GM18526 (cell line): ENCODE measurements at regions not wholly inside any gene's neighbourhood (a gene's known extent, or its start where the extent isn't known, plus 50 kb on each side); places are given as distances from the start of the nearest gene placed in this dataset.

ENCODE experiments used
- POLR2A ChIP-seq: IDR thresholded peaks from 3 replicates; pipeline ENCODE4 v1.6.1; 2011; ENCODE audit not compliant: insufficient read length; ENCODE audit errors: extremely low read depth

DNA sequence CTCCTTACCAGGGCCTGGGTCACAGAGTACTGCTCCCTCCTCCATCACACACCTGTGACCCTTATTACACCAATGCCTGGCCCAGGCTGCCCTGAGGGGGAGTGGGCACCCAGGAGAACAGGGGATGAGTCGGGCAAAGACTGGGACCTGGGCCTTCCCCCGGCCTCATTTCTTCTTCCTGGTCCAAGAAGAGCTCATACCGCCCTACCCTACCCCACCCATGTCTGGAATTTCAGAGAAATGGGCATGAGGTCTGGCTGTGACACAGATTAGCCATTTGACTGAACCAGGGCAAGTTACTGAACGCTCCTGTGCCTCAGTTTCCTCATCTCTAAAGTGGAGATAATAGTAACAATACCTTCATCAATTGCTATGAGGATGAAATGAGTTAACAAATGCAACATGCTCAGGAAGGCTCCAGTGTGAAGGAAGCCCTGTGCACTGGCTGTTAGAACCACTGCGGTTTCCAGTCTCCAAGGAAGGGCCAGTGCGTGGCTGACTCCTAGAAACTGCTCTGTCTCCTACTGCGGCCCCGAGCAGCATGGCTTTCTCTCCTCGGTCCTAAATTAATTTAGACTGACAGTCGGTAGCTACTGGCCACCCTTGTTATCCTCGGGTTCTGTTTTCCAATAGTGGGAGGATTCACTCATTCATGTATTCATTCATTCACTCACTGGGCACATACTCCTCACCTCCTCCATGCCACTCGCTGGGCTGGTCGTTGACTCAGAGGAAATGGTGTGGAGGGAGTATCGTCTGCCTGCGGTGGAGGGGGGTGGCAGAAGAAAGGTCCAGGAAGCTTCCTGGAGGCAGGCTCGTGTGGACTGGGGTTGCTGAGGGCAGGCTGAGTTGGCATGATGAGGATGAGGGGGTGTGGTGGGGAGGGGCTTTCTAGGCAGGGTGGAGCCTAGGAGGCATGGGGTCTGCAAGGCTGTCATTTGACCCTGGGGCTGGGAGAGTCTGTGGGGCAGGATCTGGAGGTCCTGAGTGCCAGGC is 175.6 kb downstream of the GLI2 start:
- no peak for TF ChIP-seq POLR2A

DNA sequence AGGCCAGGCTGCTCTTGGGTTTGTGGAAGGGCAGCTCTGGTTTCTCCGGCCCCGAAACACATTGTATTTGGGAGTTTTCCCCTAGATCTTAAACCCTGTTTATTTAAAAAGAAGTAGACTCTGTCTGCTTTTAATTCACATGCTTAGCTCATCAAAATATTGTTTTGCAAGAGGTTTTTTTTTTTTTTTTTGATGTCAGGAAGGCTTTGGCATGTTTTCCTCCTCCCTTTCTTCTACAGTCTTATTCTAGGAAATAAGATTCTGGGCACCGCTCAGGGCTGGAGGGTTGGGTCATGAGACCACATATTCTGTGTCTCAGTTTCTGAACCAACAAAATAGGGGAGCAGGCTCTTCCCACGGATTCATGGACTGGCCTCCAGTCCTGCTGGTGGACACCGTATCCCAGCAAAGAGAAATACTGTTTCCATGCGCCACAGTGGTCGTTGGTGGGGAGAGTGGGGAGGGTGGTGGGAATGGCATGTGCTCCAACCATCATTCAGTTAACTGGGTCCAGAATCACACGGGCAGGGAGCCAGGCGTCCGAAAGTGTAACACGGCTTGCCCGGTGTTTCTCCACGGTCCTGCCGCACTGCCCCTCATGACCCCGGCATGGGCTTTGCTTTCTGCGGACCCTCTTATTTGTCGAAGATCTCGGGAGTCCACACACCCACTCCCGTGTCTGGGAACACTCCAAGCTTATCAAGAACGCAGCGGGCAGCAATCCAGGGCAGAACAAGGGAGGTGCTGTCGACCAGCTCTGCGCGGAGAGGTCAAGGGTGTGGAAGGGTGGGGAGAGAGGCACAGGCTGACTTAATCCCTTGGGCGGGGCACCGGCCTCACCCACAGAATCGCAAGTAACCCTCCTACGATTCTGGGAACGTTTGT is 176.7 kb downstream of the GLI2 start:
- no peak for TF ChIP-seq POLR2A

DNA sequence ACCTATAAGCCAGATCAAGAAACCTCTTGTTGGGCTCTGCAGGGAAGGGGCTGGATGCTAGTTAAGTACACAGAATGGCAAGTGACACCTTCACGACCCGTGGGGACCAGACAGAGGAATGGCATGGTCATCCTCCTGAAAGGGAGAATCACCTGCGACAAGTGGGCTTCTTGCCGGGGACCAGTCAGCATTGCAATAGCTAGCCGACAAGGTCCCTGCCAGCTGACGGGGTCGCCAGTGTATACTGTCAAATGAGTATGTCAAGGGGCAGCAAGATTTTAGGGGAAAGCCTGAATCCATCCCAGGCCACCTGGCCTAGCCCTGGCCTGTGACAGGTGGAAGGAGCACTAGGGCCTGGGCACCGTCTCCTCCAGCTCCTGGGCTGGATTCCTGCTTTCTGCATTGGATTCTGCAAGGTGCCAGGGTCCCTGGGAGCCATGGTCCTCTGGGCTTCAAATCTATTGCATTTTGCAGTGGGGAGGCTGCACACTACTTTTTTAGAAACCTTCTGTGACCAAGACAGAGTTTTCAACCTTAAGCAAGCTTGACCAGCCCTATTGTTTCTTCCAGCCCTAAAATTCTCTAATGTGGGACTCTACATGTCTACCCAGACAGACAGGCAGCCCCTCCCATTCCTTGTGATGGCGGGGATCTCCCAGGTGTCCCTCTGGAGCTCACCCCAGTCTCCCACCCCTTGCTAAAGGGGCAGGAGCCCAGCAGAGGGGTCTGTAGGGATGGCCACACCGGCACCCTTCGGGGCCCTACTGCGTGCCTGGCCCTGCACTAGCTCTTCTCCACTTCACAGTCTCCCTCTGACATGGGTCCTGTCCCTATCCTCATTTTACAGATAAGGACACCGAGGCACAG is 178.5 kb downstream of the GLI2 start:
- TF ChIP-seq POLR2A: no peak

DNA sequence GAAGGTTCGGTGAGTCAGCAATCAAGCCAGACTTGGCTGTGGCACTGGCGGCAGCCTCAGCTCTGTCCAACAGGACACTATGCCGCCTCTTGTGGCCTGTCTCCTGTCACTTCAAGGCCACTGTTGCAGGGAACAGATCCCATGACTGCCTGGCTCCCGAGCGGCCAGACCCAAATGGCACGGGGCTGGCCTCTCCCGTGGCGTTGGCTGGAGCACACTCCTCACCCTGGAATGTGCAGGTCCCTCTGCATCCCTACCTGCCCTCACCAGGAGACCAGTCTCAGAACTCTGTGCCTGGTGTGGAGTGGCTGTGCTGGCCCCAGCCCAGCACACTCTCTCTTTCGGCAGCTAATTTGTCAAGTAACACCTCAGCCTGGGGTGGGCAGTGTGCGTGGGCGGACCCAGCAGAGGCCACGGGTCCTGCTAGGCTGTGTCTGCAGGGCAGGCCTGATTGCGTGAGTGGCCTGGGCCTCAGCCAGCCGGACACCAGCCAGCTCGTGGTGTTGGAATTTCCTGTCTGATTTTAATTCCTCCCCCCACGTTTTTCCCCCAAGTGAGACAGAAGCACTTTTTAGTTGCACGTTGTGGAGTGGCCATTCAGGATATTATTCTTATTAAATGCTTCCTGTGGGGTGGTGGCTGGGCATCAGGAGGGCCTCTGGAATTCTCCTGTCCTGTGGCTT is 179.3 kb downstream of the GLI2 start:
- no peak for TF ChIP-seq POLR2A

DNA sequence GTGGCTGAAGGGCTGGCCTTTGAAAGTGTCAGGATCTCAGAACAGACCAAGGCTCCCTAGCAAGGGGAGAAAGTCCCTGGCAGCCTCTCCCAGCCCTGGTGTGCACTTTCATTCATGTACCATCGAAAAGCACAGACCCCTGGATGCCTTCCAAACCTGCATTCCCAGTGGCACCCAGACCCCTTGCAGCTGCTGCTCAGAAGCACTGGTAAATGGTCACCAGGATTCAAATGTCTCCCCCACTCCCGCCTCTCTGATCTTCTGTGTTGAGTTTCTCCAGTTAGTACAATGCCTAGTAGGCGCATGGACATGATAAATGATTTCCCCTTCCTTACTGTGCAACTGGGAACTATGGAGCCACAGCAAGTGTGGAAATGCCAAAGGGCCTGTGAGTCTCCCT is 180.0 kb downstream of the GLI2 start:
- no peak for TF ChIP-seq POLR2A

DNA sequence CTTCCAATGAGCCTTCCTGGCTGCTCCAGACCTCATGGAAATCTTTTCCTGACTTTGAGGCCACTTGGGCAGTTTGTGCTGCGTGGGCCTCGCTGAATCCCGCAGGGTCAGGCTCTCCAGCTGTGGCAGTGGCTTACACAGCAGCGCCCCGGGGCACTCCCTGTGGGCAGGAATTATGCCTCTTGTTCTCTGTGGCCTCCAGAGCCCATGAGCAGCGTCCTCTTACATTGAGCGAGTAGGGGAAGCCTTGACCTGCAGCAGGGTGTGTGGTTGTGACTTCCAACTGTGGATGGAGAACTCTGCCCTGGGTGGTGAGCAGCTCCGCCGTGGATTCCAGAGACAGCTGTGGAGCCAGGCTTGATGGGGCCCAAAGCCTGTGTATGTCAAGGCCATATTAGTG is 180.8 kb downstream of the GLI2 start:
- no peak for TF ChIP-seq POLR2A

DNA sequence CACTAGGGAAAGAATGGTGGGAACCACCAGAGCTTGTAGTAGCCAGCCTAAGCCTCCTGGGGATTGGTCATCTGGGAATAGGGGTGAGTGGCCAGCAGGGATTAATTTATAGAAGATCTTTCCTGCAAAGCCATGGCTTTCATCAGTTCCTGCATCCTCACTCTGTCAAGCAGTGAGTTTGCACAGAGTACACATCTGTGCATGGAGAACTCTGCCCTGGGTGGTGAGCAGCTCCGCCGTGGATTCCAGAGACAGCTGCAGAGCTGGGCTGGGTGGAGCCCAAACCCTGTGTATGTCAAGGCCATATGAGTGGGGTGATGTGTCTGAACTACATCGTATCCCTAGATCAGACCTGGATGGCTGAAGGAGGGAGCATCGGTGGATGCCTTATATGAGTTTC is 182.2 kb downstream of the GLI2 start:
- TF ChIP-seq POLR2A: no peak

DNA sequence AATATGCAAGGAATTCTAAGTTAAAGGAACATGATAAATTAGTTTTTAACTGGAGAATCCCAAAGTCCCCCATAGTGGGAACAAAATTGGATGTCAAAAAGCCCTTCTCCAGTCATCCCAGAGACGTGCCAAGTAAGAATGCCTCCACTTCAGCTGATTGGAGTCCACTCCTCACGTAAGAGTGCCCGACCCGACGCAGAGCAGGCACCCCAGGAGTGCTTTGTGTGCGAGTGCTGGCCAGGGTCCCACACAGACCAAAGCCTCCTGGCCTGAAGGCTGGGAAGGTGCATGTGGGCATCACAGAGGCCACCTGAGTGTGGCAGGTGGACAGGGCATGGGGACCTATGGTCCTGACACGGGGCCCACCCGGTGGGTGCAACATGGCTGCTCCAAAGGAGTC is 183.5 kb downstream of the GLI2 start:
- no peak for TF ChIP-seq POLR2A

DNA sequence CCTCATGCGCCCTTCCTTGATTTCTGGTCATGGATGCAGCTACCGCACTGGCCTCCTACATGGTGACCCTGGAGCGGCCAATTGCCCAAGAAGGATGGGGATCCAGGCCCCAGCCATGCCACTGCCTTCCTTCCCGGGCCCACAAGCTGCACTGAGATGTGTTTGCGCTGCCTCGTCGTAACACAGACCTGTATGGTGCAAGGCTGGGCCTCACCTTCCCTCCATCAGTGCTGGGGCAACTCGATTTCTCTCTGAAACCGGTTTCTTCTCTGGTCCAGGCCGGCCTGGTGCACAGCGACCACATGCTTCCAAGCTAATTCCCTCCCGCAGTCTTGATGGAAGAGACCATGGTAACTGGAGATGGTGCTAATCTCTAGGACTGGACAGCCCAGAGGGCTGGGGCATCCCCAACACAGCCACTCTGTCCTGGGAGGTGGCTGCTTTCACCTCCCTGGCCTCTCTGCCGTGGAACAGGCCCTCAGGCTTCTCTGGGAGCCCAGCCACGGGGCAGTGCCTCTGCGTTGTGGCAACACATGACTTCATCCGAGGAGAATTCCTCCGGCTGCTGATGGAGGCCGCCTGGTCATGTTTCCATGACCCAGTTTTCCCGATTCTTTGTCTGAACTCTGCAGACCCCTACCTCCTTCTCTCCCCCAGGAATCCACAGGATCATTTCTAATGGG is 184.2 kb downstream of the GLI2 start:
- TF ChIP-seq POLR2A: no peak

DNA sequence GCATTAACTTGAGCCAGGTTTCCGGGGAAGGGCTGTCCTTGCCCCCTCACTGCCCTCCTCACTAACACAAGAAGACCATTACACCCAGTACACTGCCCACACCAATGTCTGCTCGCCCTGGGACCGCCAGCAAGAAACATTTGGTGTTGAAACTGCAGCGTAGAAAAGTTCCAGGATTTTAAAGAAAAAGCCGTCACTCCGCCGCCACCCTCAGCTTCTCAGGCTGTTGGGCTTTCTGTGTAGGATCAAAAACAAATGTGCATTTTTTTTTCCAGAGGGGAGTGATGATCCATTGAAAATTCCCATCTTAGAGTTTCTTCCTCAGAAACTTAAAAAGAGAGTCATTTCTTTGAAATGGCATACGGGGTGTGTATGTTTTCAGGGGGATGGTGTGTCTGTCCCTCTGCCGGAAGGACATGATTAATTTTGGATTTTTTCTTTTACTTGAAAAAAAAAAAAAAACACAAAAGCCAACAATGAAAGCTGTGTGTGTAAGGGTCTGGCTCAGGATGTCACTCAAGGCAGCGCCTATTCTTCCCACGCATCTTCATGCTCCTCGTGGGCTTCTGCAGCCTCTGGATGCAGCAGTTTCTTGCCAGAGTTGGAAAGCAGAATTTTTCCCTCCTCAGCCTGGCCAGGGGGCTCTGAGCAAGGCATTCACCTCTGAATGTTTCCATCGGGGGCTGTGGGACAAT is 184.9 kb downstream of the GLI2 start:
- TF ChIP-seq POLR2A: no peak

DNA sequence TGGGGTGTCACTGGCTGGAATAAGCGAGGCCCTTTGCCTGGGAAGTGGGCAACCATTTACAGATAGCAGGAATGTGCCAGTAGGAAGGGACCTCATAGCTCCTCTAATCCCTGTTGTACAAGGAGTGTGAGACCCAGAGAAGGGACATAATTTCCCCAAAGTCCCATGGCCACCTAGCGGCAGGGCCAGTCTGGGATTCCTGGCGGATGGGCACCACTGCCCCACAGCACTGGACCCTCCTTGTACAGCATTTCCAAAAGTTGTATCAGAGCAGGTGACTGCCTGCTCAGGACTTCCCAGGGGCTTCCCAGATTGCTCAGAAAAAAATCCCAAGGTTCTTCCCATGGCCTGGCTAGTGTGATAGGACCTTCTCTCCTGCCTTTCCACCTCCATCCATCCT is 185.8 kb downstream of the GLI2 start:
- no peak for TF ChIP-seq POLR2A

DNA sequence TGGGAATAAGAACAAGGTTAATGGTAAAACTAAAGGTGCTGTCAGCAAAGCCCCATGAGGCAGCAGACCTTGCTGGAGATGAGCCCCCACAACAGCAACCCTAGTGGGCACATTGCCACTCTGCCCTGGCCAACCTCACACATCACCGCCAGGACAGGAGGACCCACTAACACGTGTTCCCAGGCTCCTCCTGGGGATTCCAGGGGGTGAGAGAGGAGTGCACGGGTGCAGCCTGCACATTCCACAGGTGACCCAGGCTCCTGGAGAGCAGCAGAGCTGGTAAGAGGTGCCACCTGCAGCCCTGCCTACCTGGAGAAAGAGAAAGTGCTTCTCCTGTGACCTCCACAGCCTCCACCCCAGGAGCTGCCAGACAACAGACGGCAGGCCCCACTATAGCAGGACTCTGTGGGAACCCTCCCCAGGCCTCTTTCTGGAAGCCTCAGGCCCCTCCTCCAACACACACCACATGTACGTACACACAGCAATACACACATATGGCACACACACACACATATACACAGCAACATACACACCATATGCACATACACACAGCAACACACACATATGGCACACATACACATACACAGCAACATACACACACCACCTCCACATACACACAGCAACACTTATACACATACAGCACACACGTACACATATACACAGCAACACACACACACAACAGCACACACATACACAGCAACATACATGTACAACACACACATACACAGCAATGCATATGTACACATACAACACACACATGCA is 187.1 kb downstream of the GLI2 start:
- TF ChIP-seq POLR2A: no peak

DNA sequence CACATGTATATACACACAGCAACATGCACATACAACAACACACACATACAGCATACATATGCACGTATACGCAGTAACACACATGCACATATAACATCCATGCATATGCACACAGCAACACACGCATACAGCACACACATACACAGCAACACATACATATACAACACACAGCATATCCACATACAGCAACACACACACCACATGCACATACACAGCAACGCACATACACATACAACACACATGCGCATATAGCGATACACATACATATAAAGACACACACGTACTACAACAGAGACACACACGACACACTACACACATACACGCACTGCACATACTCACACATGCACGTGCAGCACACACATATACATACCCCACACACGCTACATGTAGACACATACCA is 187.8 kb downstream of the GLI2 start:
- no peak for TF ChIP-seq POLR2A
